ENCODE measurements at regions not wholly inside any gene's neighbourhood (a gene's known extent, or its start where the extent isn't known, plus 50 kb on each side); places are given as distances from the start of the nearest gene placed in this dataset.

DNA sequence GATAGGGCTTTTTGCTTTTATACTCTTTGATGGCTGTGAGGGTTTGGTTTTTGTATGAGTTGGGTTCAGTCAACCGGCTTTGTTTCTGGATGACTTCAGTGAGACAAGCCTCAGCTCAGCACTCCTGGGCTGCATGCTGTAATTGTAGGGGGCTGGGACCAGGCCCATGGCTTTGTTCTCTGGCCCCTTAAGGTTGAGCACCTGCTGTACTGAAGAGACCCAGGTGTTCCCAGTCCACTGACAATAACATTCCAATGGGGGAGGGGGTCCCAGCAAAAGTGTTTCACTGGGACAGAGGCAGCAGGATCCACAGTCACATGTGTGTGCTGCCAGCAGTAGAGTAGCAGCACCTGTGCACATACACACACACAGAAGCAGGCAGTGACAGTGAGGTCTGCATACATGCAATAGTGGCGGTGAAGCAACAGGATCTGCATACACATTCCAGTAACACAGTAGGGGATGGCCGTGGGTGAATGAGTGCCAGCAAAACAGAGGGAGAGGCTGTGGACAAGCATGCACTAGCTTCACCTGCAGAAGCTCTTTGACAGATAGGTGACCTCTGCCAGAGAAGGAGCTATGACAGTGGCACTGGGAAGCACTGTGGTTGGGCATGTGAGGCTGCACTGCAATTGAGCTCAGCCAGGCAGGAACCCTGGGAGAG, 240.4 kb downstream of the ASCL1 start:
- H3K27me3 Mint-ChIP-seq (ENCODE audit: insufficient read depth, low read depth) = peaks cover 5% of the 10 kb centered on the region
- no peak for DNase-seq (ENCODE audit: low spot score)
- H3K36me3 Mint-ChIP-seq = no peaks in the 10 kb centered on the region
- no peak overlapping the region for H2AFZ ChIP-seq (replicated peaks)
- H3F3A ChIP-seq (ENCODE audit: low read depth) = no peaks in the 10 kb centered on the region
- no peak overlapping the region for H3K4me3 ChIP-seq
- H3K36me3 ChIP-seq = no peaks in the 10 kb centered on the region
- H3K27ac Mint-ChIP-seq = no peak overlapping the region
- no peaks in the 10 kb centered on the region for H4K20me1 ChIP-seq (ENCODE audit: low read depth)
- no peak overlapping the region for H3K9ac ChIP-seq
- H3K9me3 ChIP-seq (ENCODE audit: low read depth) = peaks cover 6% of the 10 kb centered on the region
- no peak overlapping the region for H3K4me3 Mint-ChIP-seq
- no peaks in the 10 kb centered on the region for H3K4me1 ChIP-seq
- H3K4me2 ChIP-seq = no peak overlapping the region
- no peak overlapping the region for H3K27ac ChIP-seq
- no peaks in the 10 kb centered on the region for H3K79me2 ChIP-seq (ENCODE audit: low read depth)
- H3K27me3 ChIP-seq = no peaks in the 10 kb centered on the region
- no peaks in the 10 kb centered on the region for H3K4me1 Mint-ChIP-seq
- H3K9me3 Mint-ChIP-seq = peaks cover 19% of the 10 kb centered on the region
- TF ChIP-seq, protein P1, sequence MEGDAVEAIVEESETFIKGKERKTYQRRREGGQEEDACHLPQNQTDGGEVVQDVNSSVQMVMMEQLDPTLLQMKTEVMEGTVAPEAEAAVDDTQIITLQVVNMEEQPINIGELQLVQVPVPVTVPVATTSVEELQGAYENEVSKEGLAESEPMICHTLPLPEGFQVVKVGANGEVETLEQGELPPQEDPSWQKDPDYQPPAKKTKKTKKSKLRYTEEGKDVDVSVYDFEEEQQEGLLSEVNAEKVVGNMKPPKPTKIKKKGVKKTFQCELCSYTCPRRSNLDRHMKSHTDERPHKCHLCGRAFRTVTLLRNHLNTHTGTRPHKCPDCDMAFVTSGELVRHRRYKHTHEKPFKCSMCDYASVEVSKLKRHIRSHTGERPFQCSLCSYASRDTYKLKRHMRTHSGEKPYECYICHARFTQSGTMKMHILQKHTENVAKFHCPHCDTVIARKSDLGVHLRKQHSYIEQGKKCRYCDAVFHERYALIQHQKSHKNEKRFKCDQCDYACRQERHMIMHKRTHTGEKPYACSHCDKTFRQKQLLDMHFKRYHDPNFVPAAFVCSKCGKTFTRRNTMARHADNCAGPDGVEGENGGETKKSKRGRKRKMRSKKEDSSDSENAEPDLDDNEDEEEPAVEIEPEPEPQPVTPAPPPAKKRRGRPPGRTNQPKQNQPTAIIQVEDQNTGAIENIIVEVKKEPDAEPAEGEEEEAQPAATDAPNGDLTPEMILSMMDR (IDR thresholded peaks at IDR 0.05) = no peak
- TF ChIP-seq EZH2phosphoT487 (IDR thresholded peaks at IDR 0.05) (no peak), EZH2 (IDR thresholded peaks at IDR 0.05) (no peak)

DNA sequence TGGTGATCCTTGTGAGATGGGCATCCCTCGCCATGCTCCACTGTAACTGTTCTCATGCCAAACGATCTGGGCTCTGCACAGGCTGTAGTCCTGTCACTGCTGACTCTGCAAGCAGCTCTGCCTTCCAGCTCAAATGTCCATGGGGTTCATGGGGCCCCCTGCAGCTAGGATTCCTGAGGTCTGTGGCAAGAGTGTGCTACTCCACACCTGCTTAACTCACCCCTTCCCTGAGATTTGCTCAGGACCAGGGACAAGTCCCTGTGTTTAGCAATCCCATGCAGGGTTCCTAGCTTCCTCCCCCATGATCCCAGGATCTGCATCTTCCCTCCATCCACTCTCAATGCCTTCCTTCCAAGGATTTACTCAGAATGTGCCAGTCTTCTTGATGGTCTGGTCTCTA, 241.0 kb downstream of the ASCL1 start:
- TF ChIP-seq EZH2 (IDR thresholded peaks at IDR 0.05) = no peak
- TF ChIP-seq, protein P1 (IDR thresholded peaks at IDR 0.05) = no peak
- Histone ChIP-seq H3K9ac (no peak overlapping the region), H3K4me2 (no peak overlapping the region)

DNA sequence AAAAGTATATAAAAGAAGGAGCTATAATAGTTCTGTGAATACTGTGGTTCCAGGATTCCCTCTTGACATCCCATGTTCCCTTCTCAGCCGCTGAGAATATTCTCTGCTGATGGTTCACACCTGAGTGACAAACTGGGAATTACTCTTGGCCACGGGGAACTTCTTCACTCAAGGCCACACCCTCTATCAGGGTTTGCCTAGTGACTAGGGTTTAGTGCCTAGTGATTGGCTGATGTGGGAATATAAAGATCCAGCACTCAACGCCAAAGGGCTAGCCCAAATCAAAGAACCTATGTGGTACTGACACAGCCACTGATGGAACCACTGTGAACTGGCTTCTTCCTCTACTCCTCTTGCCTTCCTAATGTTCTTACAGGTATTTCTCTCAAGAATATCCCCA, 248.4 kb downstream of the ASCL1 start:
- Histone ChIP-seq H3K4me3 (no peak overlapping the region), H3F3A (ENCODE audit: low read depth) (peaks cover 19% of the 10 kb centered on the region), H3K79me2 (ENCODE audit: low read depth) (no peaks in the 10 kb centered on the region), H3K27me3 (peaks cover 20% of the 10 kb centered on the region), H3K27ac (no peak overlapping the region), H3K36me3 (no peaks in the 10 kb centered on the region), H2AFZ (replicated peaks) (no peak overlapping the region), H3K9me3 (ENCODE audit: low read depth) (no peaks in the 10 kb centered on the region), H4K20me1 (ENCODE audit: low read depth) (peaks cover 8% of the 10 kb centered on the region), H3K4me1 (peaks cover 28% of the 10 kb centered on the region), H3K4me2 (no peak overlapping the region), H3K9ac (no peak overlapping the region)
- no peak for DNase-seq (ENCODE audit: low spot score)
- peaks cover 11% of the 10 kb centered on the region for H3K27me3 Mint-ChIP-seq (ENCODE audit: insufficient read depth, low read depth)
- TF ChIP-seq, protein P1 (IDR thresholded peaks at IDR 0.05) = no peak
- TF ChIP-seq EZH2 (IDR thresholded peaks at IDR 0.05) (no peak), EZH2phosphoT487 (IDR thresholded peaks at IDR 0.05) (no peak)
- peaks cover 38% of the 10 kb centered on the region for H3K4me1 Mint-ChIP-seq
- H3K27ac Mint-ChIP-seq = no peak overlapping the region
- H3K9me3 Mint-ChIP-seq = peaks cover 13% of the 10 kb centered on the region
- peaks cover 3% of the 10 kb centered on the region for H3K36me3 Mint-ChIP-seq
- no peak overlapping the region for H3K4me3 Mint-ChIP-seq

More for the DNA sequence above, 241.0 kb downstream of the ASCL1 start:
- H4K20me1 ChIP-seq (ENCODE audit: low read depth) = no peaks in the 10 kb centered on the region
- H3K36me3 Mint-ChIP-seq = no peaks in the 10 kb centered on the region
- no peaks in the 10 kb centered on the region for H3F3A ChIP-seq (ENCODE audit: low read depth)
- no peak overlapping the region for H3K27ac ChIP-seq
- H3K79me2 ChIP-seq (ENCODE audit: low read depth) = no peaks in the 10 kb centered on the region
- H3K27me3 Mint-ChIP-seq (ENCODE audit: insufficient read depth, low read depth) = peaks cover 8% of the 10 kb centered on the region
- peaks cover 4% of the 10 kb centered on the region for H3K9me3 ChIP-seq (ENCODE audit: low read depth)
- H3K36me3 ChIP-seq = no peaks in the 10 kb centered on the region
- H3K27me3 ChIP-seq = no peaks in the 10 kb centered on the region
- no peak overlapping the region for H3K27ac Mint-ChIP-seq
- H3K4me3 ChIP-seq = no peak overlapping the region
- H3K9me3 Mint-ChIP-seq = peaks cover 22% of the 10 kb centered on the region
- H2AFZ ChIP-seq (replicated peaks) = no peak overlapping the region
- H3K4me1 ChIP-seq = no peaks in the 10 kb centered on the region
- no peaks in the 10 kb centered on the region for H3K4me1 Mint-ChIP-seq
- no peak overlapping the region for H3K4me3 Mint-ChIP-seq
- no peak for DNase-seq (ENCODE audit: low spot score)
